Colon (tissue), 2 donors: ENCODE measurements at regions not wholly inside any gene's neighbourhood (a gene's known extent, or its start where the extent isn't known, plus 50 kb on each side); places are given as distances from the start of the nearest gene placed in this dataset.

ENCODE experiments used
- FAIRE-seq: peaks from 2 replicates; lab custom pipeline; 2012; peaks lifted over from hg19 to GRCh38; lab: Jason Lieb, UNC
- donor health status: control.
- donor health status: control.

GRCh38 chr1:239263801-239264200 is 122.6 kb upstream of the CHRM3 start:
- FAIRE-seq: no peak

DNA sequence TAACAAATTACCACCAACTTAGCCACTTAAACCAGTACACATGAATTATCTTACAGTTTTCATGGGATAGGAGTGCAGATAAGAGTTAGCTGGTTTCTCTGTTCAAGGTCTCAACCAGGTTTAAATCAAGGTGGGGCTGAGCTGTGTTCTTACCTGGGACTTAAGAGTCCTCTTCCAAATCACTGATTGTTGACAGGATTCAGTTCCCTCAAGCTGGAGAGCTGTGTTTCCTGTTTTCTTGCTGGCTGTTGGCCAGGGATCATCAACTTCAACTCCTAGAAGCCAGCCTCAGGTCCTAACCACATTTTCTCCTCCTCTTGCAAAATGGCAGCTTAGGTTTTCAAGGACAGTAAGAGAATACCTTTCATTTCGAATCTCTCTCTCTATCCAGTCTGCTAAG is 123.8 kb upstream of the CHRM3 start:
- no peak for FAIRE-seq

- no peak for FAIRE-seq
These were observed 124.8 kb upstream of the CHRM3 start for GRCh38 chr1:239261521-239261920.

GRCh38 chr1:239260842-239261241 is 125.5 kb upstream of the CHRM3 start:
- no peak for FAIRE-seq

GRCh38 chr1:239255628-239256160 is 130.7 kb upstream of the CHRM3 start:
- no peak for FAIRE-seq

GRCh38 chr1:239254999-239255398 is 131.4 kb upstream of the CHRM3 start:
- no peak for FAIRE-seq

DNA sequence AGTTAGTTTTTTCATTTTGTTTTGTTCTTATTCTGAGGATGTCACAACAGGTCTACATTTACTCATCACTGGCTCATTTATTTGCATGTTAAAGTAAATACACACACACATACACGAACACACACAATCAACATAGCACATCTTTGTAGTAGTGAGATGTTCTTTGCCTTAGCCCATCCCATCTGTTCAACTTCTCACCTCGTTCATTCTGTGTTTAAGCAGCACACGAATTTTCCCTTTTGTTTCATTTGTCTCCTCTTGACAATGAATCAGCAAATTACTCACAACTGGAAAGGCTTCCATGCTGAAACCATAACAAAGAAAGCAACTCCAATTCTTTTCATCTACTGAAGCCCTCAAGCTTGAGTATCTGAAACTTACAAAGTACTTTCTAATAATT is 133.3 kb upstream of the CHRM3 start:
- FAIRE-seq: no peak

DNA sequence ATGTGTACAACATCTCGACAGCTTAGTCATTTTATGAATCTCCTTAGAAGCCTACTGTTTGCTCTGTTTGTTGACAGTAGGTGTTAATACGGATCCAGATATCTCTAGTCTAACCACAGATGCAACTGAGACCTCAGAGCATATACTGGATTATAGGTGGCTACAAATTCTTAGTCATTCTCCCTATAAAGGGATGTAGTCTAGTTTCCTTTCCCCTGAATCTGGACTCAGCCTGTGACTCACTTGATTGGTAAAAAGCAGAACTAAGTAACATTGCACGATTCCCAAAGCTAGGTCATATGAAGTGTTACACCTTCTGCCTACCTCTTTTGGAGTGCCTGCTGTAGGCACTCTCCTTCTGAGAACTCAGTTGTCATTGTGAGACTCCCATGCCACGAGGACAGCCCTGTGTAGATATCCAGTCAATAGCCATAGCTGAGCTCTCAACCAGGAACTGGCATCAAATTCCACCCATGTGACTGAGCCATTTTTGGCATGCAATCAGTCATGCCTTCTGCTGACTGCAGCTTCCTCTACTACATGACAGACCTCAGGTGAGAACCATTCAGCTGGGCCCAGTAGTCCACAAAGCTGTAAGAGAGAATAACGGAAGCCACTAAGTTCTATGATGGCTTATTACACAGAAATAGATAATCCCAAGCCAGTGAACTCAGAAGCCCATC is 135.9 kb upstream of the CHRM3 start:
- no peak for FAIRE-seq

DNA sequence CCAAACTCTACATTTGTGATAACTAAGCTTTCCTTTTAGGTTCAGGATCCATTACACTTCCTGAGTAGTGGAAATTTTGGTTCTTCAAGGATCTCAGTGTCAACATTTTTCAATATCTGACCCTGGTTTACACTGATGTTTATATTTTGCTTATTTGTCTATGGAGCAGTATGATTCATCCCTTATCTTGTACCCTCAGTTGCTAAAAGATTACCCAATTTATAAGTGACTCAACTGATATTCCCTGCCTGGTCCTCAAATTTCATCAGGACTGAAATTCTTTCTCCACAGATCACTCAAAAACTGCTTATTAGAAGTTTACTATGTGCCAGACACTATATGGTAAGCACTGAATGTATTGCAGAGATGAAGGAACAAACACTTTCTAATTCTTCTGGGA is 139.1 kb upstream of the CHRM3 start:
- FAIRE-seq: no peak

DNA sequence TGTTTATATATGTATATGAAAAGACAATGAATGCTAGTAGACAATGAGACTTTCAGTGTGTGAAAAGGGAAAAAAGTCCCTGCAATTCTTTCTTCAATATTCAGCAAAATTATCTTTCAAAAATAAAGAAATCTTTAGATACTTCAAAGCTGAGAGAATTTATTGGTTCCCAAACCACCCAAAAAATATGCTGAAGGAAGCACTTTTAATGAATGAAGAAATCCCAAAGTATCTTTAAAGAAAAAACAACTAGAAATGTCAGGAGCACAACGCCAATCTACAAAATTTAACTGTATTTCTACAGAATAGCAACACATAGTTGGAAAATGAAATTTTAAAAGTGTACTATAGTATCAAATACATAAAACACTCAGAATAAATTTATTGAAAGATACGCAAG is 142.3 kb upstream of the CHRM3 start:
- FAIRE-seq: no peak

- no peak for FAIRE-seq
These were observed 143.4 kb upstream of the CHRM3 start for GRCh38 chr1:239243006-239243405.

DNA sequence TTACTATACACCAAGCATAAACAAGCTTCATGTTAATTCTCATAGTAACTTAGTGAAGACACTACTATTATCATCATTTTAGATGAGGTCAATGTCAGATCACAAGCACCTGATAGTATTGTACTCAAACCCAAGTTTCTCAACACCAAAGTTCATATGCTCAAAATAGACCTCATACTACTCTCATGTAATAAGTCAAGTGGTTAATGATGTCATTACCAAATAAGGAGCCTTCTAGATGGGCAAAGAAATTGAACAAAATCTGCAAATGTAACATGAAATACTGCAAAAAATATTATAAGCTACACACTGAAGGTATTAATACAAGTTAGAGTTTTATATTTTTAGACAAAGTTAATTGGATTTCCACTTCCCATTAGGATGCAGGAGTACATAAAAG is 144.0 kb upstream of the CHRM3 start:
- no peak for FAIRE-seq

- FAIRE-seq: no peak
These were observed 145.6 kb upstream of the CHRM3 start for GRCh38 chr1:239240736-239241135.

DNA sequence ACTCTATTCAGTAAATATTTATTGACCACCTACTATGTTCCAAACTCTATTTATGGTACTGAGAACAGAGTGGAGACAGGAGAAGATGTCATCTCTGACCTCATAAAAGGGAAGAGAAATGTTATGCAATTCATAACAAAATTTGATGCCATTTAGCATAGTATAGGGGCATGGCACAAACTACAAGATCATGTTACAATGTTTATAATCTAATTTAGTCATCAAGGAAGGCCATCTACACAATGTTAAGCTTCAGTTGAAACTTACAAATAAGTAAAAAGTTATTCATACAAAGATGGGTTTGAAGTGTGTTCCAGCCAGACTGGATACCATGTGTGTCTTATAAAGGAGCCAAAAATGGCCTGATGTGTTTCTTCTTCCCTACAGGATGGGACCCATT is 146.8 kb upstream of the CHRM3 start:
- FAIRE-seq: no peak

- FAIRE-seq: no peak
These were observed 148.5 kb upstream of the CHRM3 start for GRCh38 chr1:239237912-239238311.

DNA sequence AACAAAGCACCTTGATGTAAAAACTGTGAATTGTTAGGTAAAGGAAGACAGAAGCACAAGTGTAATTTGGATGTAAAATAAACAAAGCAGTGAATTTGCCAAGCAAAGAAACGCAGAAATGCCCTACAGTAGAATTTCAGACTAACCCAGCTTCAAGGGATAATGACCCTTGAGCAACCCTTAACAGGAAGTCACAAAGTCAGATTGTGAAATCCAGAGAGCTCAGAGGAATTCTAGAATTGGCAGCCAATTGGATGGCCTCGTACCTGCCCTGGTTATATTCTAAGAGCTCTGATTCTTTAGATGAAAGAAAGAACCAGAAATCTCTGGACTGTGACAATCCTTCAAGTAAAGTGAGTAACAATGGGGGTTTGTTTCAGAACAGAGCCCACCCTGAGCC is 152.7 kb upstream of the CHRM3 start:
- FAIRE-seq: no peak

DNA sequence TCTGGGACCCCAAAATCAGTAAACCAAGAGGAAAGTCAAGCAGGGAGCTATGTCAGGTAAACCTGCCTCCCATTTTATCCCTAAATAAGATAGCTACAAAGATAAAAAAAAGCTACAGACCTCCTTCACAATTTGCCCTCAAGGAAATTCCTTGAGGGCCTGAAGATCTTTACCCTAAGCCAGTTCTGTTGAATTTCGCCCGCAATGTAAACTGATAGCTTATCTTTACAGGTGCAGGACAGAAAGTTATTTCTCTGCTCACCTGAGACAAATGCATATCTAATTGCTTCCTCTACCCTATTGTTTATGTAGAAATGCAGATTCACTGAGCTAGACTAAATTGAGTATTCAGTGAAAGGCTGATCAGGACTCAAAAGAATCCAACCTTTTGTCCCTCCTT is 153.4 kb upstream of the CHRM3 start:
- FAIRE-seq: no peak

DNA sequence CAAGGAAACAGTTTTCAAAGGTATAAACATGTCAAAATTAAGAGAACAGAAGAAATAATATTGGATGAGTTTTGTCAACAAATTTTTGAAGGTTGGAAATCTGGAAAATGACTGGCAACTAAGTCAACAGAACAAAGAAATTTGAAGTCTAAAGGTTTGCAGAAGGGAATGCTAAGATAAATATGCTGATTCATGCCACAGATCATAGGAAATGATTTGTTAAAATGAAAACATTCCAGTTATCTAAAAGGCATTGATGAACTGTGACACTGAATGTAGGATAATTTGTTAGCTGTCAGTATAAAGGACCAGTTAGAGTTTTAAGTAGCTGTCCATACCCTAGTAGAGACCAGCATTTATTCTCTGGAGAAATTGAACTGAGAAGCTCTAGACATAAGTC is 157.9 kb upstream of the CHRM3 start:
- FAIRE-seq: no peak

DNA sequence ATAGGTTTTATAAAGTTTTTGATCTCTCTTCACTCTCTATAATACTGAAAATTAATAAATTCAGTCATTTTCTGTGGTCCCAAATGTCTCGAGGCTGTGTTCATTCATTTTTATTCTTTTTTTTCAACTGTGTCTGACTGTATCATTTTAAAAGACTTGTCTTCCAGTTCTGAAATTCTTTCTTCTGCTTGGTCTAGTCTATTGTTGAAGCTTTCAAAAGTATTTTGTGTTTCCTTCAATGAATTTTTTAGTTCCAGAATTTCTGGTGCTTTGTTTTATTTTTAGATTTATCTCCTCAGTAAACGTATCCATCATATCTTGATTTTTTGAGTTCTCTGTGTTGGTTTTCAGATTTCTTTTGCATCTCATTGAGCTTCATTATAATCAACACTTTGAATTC is 161.0 kb upstream of the CHRM3 start:
- no peak for FAIRE-seq

- no peak for FAIRE-seq
These were observed 162.3 kb upstream of the CHRM3 start for GRCh38 chr1:239224100-239224499.

- FAIRE-seq: no peak
These were observed 163.4 kb upstream of the CHRM3 start for GRCh38 chr1:239222999-239223398.

GRCh38 chr1:239221656-239222055 is 164.7 kb upstream of the CHRM3 start:
- FAIRE-seq: no peak

DNA sequence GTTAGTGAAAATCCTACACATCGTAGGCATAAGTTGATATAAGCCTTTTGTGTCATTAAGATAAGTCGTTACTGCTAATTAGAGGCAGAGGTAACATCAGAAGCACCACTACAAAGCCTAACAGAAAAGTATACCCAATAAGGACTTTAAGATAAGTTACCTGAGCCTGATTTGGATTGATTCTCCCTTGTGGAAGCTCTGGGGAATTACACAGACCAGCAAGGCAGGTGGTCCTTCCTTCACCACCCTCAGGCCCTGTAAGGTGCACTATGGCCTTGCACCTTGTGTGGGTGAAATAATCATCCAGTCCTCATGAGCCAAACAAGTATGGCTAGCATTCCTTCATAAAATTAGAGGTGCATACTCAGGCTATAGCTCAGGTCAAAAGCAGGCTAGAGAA is 166.7 kb upstream of the CHRM3 start:
- no peak for FAIRE-seq

DNA sequence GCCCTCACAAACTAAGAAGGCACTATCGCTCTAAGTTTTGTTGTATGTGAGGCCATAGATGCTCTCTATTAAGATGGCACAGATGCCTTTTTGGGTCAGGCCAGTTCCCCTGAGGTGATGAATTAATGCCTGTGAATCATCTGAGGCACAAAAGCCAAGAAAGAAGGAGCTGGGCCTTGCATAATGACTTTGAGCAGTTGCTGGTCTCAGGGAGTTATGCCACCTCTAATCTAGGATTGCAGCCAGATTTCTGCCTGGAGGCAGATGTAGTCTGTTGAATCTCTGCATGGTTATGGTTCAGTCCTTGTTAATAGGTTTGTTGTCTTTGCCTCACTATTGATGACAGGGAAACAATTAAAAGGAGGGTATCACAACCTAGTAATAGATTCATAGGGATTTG is 168.1 kb upstream of the CHRM3 start:
- FAIRE-seq: no peak

DNA sequence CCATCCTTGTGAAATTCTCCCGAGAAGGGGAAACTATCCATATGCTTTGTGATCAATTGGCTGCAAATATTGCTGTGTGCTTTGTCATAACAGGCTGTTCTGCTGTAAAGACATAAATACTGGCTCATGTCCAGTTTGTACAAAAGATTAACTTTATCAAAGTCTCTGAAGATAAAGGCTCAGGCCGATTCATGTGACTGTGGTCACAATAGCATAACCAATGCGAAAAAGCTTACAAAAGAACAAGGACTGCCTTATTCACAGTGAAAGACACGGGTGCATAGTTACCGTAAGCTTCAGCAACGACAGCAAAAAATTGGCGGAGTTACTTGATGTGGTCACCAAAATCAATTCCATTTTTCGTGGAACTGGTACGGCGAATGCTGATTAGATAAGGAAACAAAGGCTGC is 173.6 kb upstream of the CHRM3 start:
- FAIRE-seq: no peak
